ENCODE measurements at regions not wholly inside any gene's neighbourhood (a gene's known extent, or its start where the extent isn't known, plus 50 kb on each side); places are given as distances from the start of the nearest gene placed in this dataset.

GRCh38 chr14:30339311-30339901 is 219.6 kb upstream of the G2E3 start:
- TF ChIP-seq GATA1 (IDR thresholded peaks at IDR 0.05; ENCODE audit: low read depth, low read length) = no peak
- no peak for TF ChIP-seq POLR2A (IDR thresholded peaks at IDR 0.05; ENCODE audit: low read length)

All from erythroblast (primary cell).